ENCODE measurements at regions not wholly inside any gene's neighbourhood (a gene's known extent, or its start where the extent isn't known, plus 50 kb on each side); places are given as distances from the start of the nearest gene placed in this dataset.

- intact Hi-C loops (cut with micrococcal nuclease), result no loop called here
Measured at GRCh38 chr6:77979204-77979603, 326.4 kb downstream of the MEI4 start.

- intact Hi-C loops (cut with micrococcal nuclease), result no loop called here
Measured at GRCh38 chr6:77986380-77987034, 333.7 kb downstream of the MEI4 start.

GRCh38 chr6:77987035-77987384 lies 334.2 kb downstream of the MEI4 start:
- intact Hi-C loops (cut with micrococcal nuclease), result no loop called here

- intact Hi-C loops (cut with micrococcal nuclease), result no loop called here
Measured at GRCh38 chr6:78010130-78010529, 357.3 kb downstream of the MEI4 start.

- intact Hi-C loops (cut with micrococcal nuclease), result no loop called here
Measured at GRCh38 chr6:78020586-78020985, 367.7 kb downstream of the MEI4 start.

- intact Hi-C loops (cut with micrococcal nuclease), result no loop called here
Measured at GRCh38 chr6:78025502-78025901, 372.7 kb downstream of the MEI4 start.

- intact Hi-C loops (cut with micrococcal nuclease), result no loop called here
Measured at GRCh38 chr6:78031228-78031627, 378.4 kb downstream of the MEI4 start.

- intact Hi-C loops (cut with micrococcal nuclease), result no loop called here
Measured at GRCh38 chr6:78059171-78059570, 406.3 kb downstream of the MEI4 start.

GRCh38 chr6:78062993-78063392 lies 410.2 kb downstream of the MEI4 start:
- intact Hi-C loops (cut with micrococcal nuclease), result no loop called here

GRCh38 chr6:78076371-78076770 lies 423.5 kb downstream of the MEI4 start:
- intact Hi-C loops (cut with micrococcal nuclease), result no loop called here

- intact Hi-C loops (cut with micrococcal nuclease), result no loop called here
Measured at GRCh38 chr6:78089531-78089930, 436.7 kb downstream of the MEI4 start.

GRCh38 chr6:78093906-78094305 lies 441.1 kb downstream of the MEI4 start:
- intact Hi-C loops (cut with micrococcal nuclease), result no loop called here

- intact Hi-C loops (cut with micrococcal nuclease), result no loop called here
Measured at GRCh38 chr6:78101387-78101786, 448.5 kb downstream of the MEI4 start.

GRCh38 chr6:78110641-78111040 lies 457.8 kb downstream of the MEI4 start:
- intact Hi-C loops (cut with micrococcal nuclease), result no loop called here

- intact Hi-C loops (cut with micrococcal nuclease), result no loop called here
Measured at GRCh38 chr6:78117966-78118365, 465.1 kb downstream of the MEI4 start.

GRCh38 chr6:78131521-78131920 lies 478.7 kb downstream of the MEI4 start:
- intact Hi-C loops (cut with micrococcal nuclease), result no loop called here

- intact Hi-C loops (cut with micrococcal nuclease), result no loop called here
Measured at GRCh38 chr6:78132671-78133410, 480.0 kb downstream of the MEI4 start.

- intact Hi-C loops (cut with micrococcal nuclease), result no loop called here
Measured at GRCh38 chr6:78150425-78150824, 497.6 kb downstream of the MEI4 start.

- intact Hi-C loops (cut with micrococcal nuclease), result no loop called here
Measured at GRCh38 chr6:78153976-78154375, 501.1 kb downstream of the MEI4 start.

GRCh38 chr6:78157606-78158005 lies 504.8 kb downstream of the MEI4 start:
- intact Hi-C loops (cut with micrococcal nuclease), result no loop called here

GRCh38 chr6:78188891-78189290 lies 536.1 kb downstream of the MEI4 start:
- intact Hi-C loops (cut with micrococcal nuclease), result loop anchor here (1.0 kb wide), 1 partner anchor 20 kb away; no protein-coding TSS in a partner anchor

- intact Hi-C loops (cut with micrococcal nuclease), result no loop called here
Measured at GRCh38 chr6:78192057-78192456, 539.2 kb downstream of the MEI4 start.

GRCh38 chr6:78199044-78199443 lies 546.2 kb downstream of the MEI4 start:
- intact Hi-C loops (cut with micrococcal nuclease), result no loop called here
